ENCODE measurements at regions not wholly inside any gene's neighbourhood (a gene's known extent, or its start where the extent isn't known, plus 50 kb on each side); places are given as distances from the start of the nearest gene placed in this dataset.
"Not testable (repeated sequence)": the region's sequence is repeated elsewhere in the genome, so short reads cannot be mapped to it uniquely, and the experiment has no call there.

- FAIRE-seq (no peak), DNase-seq (ENCODE audit: insufficient read length, low spot score) (no peak)
These were observed 118.8 kb downstream of the BOD1 start for GRCh38 chr5:173497685-173498084.

GRCh38 chr5:173496883-173497255 lies 119.6 kb downstream of the BOD1 start:
- DNase-seq (ENCODE audit: insufficient read length, low spot score) (no peak), FAIRE-seq (no peak)

- DNase-seq (ENCODE audit: insufficient read length, low spot score) = no peak
- no peak for FAIRE-seq
These were observed 120.1 kb downstream of the BOD1 start for GRCh38 chr5:173496129-173496882.

GRCh38 chr5:173495225-173495904 lies 121.1 kb downstream of the BOD1 start:
- no peak for DNase-seq (ENCODE audit: insufficient read length, low spot score)
- no peak for FAIRE-seq

- no peak for FAIRE-seq
- no peak for DNase-seq (ENCODE audit: insufficient read length, low spot score)
These were observed 122.0 kb downstream of the BOD1 start for GRCh38 chr5:173494446-173494845.

- DNase-seq (ENCODE audit: insufficient read length, low spot score) (no peak), FAIRE-seq (no peak)
These were observed 122.6 kb downstream of the BOD1 start for GRCh38 chr5:173493846-173494245.

GRCh38 chr5:173493040-173493439 lies 123.4 kb downstream of the BOD1 start:
- DNase-seq (ENCODE audit: insufficient read length, low spot score) (no peak), FAIRE-seq (no peak)

- DNase-seq (ENCODE audit: insufficient read length, low spot score) (no peak), FAIRE-seq (no peak)
These were observed 125.8 kb downstream of the BOD1 start for GRCh38 chr5:173490681-173491080.

GRCh38 chr5:173488144-173488543 lies 128.3 kb downstream of the BOD1 start:
- FAIRE-seq (no peak), DNase-seq (ENCODE audit: insufficient read length, low spot score) (no peak)

- DNase-seq (ENCODE audit: insufficient read length, low spot score) (no peak), FAIRE-seq (no peak)
These were observed 129.2 kb downstream of the BOD1 start for GRCh38 chr5:173487300-173487699.

GRCh38 chr5:173486355-173487225 lies 129.9 kb downstream of the BOD1 start:
- FAIRE-seq = no peak
- no peak for DNase-seq (ENCODE audit: insufficient read length, low spot score)

GRCh38 chr5:173484569-173484968 lies 131.9 kb downstream of the BOD1 start:
- no peak for FAIRE-seq
- no peak for DNase-seq (ENCODE audit: insufficient read length, low spot score)

- peak; percentile 91 for FAIRE-seq
These were observed 132.9 kb downstream of the BOD1 start for GRCh38 chr5:173483599-173483998.

GRCh38 chr5:173483160-173483559 lies 133.3 kb downstream of the BOD1 start:
- no peak for FAIRE-seq
- no peak for DNase-seq (ENCODE audit: insufficient read length, low spot score)

More at GRCh38 chr5:173483599-173483998, 132.9 kb downstream of the BOD1 start:
- DNase-seq (ENCODE audit: insufficient read length, low spot score) = not testable (repeated sequence)

- DNase-seq (ENCODE audit: insufficient read length, low spot score) (no peak), FAIRE-seq (no peak)
These were observed 134.6 kb downstream of the BOD1 start for GRCh38 chr5:173481821-173482220.

GRCh38 chr5:173480896-173481295 lies 135.6 kb downstream of the BOD1 start:
- no peak for FAIRE-seq
- no peak for DNase-seq (ENCODE audit: insufficient read length, low spot score)

GRCh38 chr5:173479711-173480110 lies 136.7 kb downstream of the BOD1 start:
- FAIRE-seq (no peak), DNase-seq (ENCODE audit: insufficient read length, low spot score) (no peak)

GRCh38 chr5:173477345-173478040 lies 139.0 kb downstream of the BOD1 start:
- FAIRE-seq (no peak), DNase-seq (ENCODE audit: insufficient read length, low spot score) (no peak)

GRCh38 chr5:173475780-173476179 lies 140.7 kb downstream of the BOD1 start:
- FAIRE-seq (no peak), DNase-seq (ENCODE audit: insufficient read length, low spot score) (no peak)

- DNase-seq (ENCODE audit: insufficient read length, low spot score) (no peak), FAIRE-seq (no peak)
These were observed 141.6 kb downstream of the BOD1 start for GRCh38 chr5:173474881-173475287.

GRCh38 chr5:173473288-173473687 lies 143.2 kb downstream of the BOD1 start:
- DNase-seq (ENCODE audit: insufficient read length, low spot score) (no peak), FAIRE-seq (no peak)

Measured in HTR-8/SVneo (cell line).